K562 (cell line): ENCODE measurements at regions not wholly inside any gene's neighbourhood (a gene's known extent, or its start where the extent isn't known, plus 50 kb on each side); places are given as distances from the start of the nearest gene placed in this dataset.

ENCODE experiments used
- ATAC-seq: fragments of 200-7000 bp; cut with Tn5 transposase; 3 replicates; pipeline ENCODE4 v1.9.1; 2020; ENCODE audit warnings: moderate library complexity
- BruUV-seq: library from RNA; stranded (reverse); fragments of 400-500 nt; replicated peaks from 2 replicates; lab custom pipeline; 2021; lab: Mats Ljungman, UMichigan
- CTCF ChIA-PET: fragments of 300-600 bp; formaldehyde crosslinking; extraction: SDS; loops from one replicate; lab custom pipeline; 2021; ENCODE audit warnings: low intra/inter-chr PET ratio; lab: Yijun Ruan, JAX
- POLR2A ChIA-PET: fragments of 300-600, 350-650 bp; sonication (Branson Sonifier 250); formaldehyde crosslinking; extraction: SDS; loops from one replicate; lab custom pipeline; 2021; ENCODE audit warnings: antibody characterized with exemption, inconsistent platforms; lab: Yijun Ruan, JAX
- DNase-seq, 4 experiments: peaks; one replicate each; pipeline versions ENCODE4 v3.0.0 to v3.0.0-alpha.2; 2011 to 2018; ENCODE audit warnings: low spot score in 3 of 4, mixed read lengths in 3 of 4; ENCODE audit errors: extremely low read depth in 1 of 4
- FAIRE-seq: peaks from 2 replicates; lab custom pipeline; 2011; peaks lifted over from hg19 to GRCh38; lab: Jason Lieb, UNC
- H2AFZ ChIP-seq: 2 replicates; pipeline ENCODE4 v1.6.0; 2011; ENCODE audit warnings: low read depth, low read length, control low read depth, inconsistent platforms
- H3K27ac ChIP-seq: fragments of 200-600 bp; 3 replicates; pipeline ENCODE4 v1.8.0; 2011; ENCODE audit warnings: low read depth, mild to moderate bottlenecking, control low read depth, inconsistent platforms, low read length, moderate library complexity, mixed read lengths; ENCODE audit errors: extremely low read depth
- H3K27me3 ChIP-seq, 2 experiments: fragments of 300-600 bp in 1 of 2; 2 replicates in 1 of 2; 3 replicates in 1 of 2; pipeline versions ENCODE4 v1.6.0 to v1.8.0; 2011; ENCODE audit warnings: inconsistent platforms in 2 of 2, low read length in 2 of 2, mild to moderate bottlenecking in 1 of 2, mixed read lengths in 1 of 2, moderate library complexity in 1 of 2; ENCODE audit not compliant: control insufficient read depth in 2 of 2, insufficient read depth in 2 of 2
- H3K36me3 ChIP-seq: fragments of 300-600 bp; 3 replicates; pipeline ENCODE4 v1.8.0; 2011; ENCODE audit warnings: mild to moderate bottlenecking, low read length, inconsistent platforms; ENCODE audit not compliant: control insufficient read depth, insufficient read depth
- H3K4me1 ChIP-seq, 2 experiments: fragments of 200-600 bp in 1 of 2; replicated peaks in 1 of 2; 2 replicates in 1 of 2; 3 replicates in 1 of 2; pipeline versions ENCODE4 v1.5.1 to v1.8.0; 2011; ENCODE audit warnings: inconsistent platforms in 2 of 2, low read length in 2 of 2, mild to moderate bottlenecking in 1 of 2, mixed read lengths in 1 of 2, moderate library complexity in 1 of 2; ENCODE audit not compliant: control insufficient read depth in 2 of 2, insufficient read depth in 2 of 2
- H3K4me2 ChIP-seq: 2 replicates; pipeline ENCODE4 v1.6.1; 2011; ENCODE audit warnings: low read length, control low read depth, inconsistent platforms, mixed read lengths; ENCODE audit not compliant: insufficient read depth
- H3K4me3 ChIP-seq: fragments of 200-600 bp; sonication (generic), shearing (Covaris generic); 2 replicates; pipeline ENCODE4 v1.5.1; 2016; ENCODE audit warnings: control low read depth, inconsistent platforms
- H3K79me2 ChIP-seq: fragments of 200-600 bp; 3 replicates; pipeline ENCODE4 v1.8.0; 2011; ENCODE audit warnings: low read length, inconsistent platforms; ENCODE audit not compliant: control insufficient read depth, insufficient read depth
- H3K9ac ChIP-seq, 2 experiments: 2 replicates each; pipeline versions ENCODE4 v1.6.0 to v1.6.1; 2011; ENCODE audit warnings: low read depth in 2 of 2, low read length in 2 of 2, control low read depth in 1 of 2, inconsistent platforms in 1 of 2, mild to moderate bottlenecking in 1 of 2, mixed read lengths in 1 of 2; ENCODE audit not compliant: insufficient read depth in 1 of 2
- H3K9me1 ChIP-seq: one replicate; pipeline ENCODE4 v1.6.0; 2011; ENCODE audit warnings: inconsistent platforms, mild to moderate bottlenecking, low read length, moderate library complexity; ENCODE audit not compliant: control insufficient read depth, insufficient read depth
- H3K9me3 ChIP-seq: replicated peaks from 2 replicates; pipeline ENCODE4 v1.5.1; 2011; ENCODE audit warnings: low read depth, low read length, inconsistent platforms; ENCODE audit not compliant: control insufficient read depth, insufficient read depth
- H4K20me1 ChIP-seq: replicated peaks from 2 replicates; pipeline ENCODE4 v1.6.1; 2011; ENCODE audit warnings: low read length, inconsistent platforms, mixed read lengths; ENCODE audit not compliant: control insufficient read depth, insufficient read depth
- C11orf30 ChIP-seq: fragments of 450-650 bp; IDR thresholded peaks from 2 replicates; pipeline ENCODE4 v1.6.1; 2016; ENCODE audit warnings: low read depth, mild to moderate bottlenecking
- IRF9 ChIP-seq: fragments of 450-650 bp; IDR thresholded peaks from 2 replicates; pipeline ENCODE4 v1.6.1; 2016; ENCODE audit warnings: missing biosample characterization, missing genetic modification characterization
- NFIC ChIP-seq: fragments of 450-650 bp; IDR thresholded peaks from 2 replicates; pipeline ENCODE4 v1.6.1; 2017; ENCODE audit warnings: mild to moderate bottlenecking, inconsistent platforms
- ZNF316 ChIP-seq: fragments of 450-650 bp; IDR thresholded peaks from 2 replicates; pipeline ENCODE4 v1.6.1; 2016
- ZNF696 ChIP-seq: fragments of 250-450 bp; sonication (Bioruptor Pico); conservative IDR thresholded peaks from 2 replicates; pipeline ENCODE4 v1.4.0; 2020; ENCODE audit warnings: mild to moderate bottlenecking, moderate library complexity
- WGBS: fragments of 100-300 bp; shearing (Covaris generic); methylation state at CpG from one replicate; pipeline ENCODE4 v1.1.6; 2016; ENCODE audit warnings: low coverage, mixed read lengths; ENCODE audit not compliant: insufficient coverage; ENCODE audit errors: missing lambda C conversion rate; 5-methylcytosine and 5-hydroxymethylcytosine counted together
- in situ Hi-C: fragments of 300-500 bp; cut with MboI; formaldehyde crosslinking; loops from 4 replicates; pipeline ENCODE4 v1.15.0; 2018; ENCODE audit warnings: inconsistent platforms, mixed read lengths
- intact Hi-C: fragments of 100-400 bp; cut with micrococcal nuclease; formaldehyde crosslinking; loops from 2 replicates; pipeline ENCODE4 v1.14.2; 2022

GRCh38 chr11:115721296-115721995 lies 217.2 kb upstream of the CADM1 start:
- intact Hi-C loops: no loop called here
- in situ Hi-C loops: no loop called here
- FAIRE-seq: no peak

GRCh38 chr11:115720602-115721245 lies 216.5 kb upstream of the CADM1 start:
- Histone ChIP-seq H3K36me3 (no peaks in the 10 kb centered on the region), H4K20me1 (no peaks in the 10 kb centered on the region), H3K9me3 (no peaks in the 10 kb centered on the region), H3K79me2 (no peaks in the 10 kb centered on the region), H3K27ac (no peak overlapping the region), H3K9me1 (no peaks in the 10 kb centered on the region), H3K4me3 (no peak overlapping the region), H3K27me3 (peaks cover 0 to 15% of the 10 kb centered on the region in 2 experiments; a peak in 2 of 5 replicates), H2AFZ (no peak overlapping the region), H3K4me2 (no peak overlapping the region), H3K9ac (no peak overlapping the region), H3K4me1 (no peaks in the 10 kb centered on the region)
- under 1% methylated on average over 9 of the region's 9 CpGs for WGBS
- ChIA-PET POLR2A (no interaction called here), CTCF (no interaction called here)
- DNase-seq: no peak
- BruUV-seq: no TSS peak
- intact Hi-C loops: no loop called here
- in situ Hi-C loops: no loop called here
- TF ChIP-seq ZNF316 (peak; percentile 29; the same call in 1 of the 2 replicates), C11orf30 (0 out of 2 replicates have a peak, but pooled peaks have one; percentile 23), ZNF696 (CRISPR knock-in tag) (no peak), NFIC (peak; percentile 16; the same call in 1 of the 2 replicates)
- no peak for ATAC-seq
- FAIRE-seq: no peak

More at GRCh38 chr11:115721296-115721995, 217.2 kb upstream of the CADM1 start:
- Histone ChIP-seq H3K9ac (no peak overlapping the region), H4K20me1 (no peaks in the 10 kb centered on the region), H2AFZ (no peak overlapping the region), H3K79me2 (no peaks in the 10 kb centered on the region), H3K4me1 (no peaks in the 10 kb centered on the region), H3K9me1 (no peaks in the 10 kb centered on the region), H3K36me3 (no peaks in the 10 kb centered on the region), H3K4me3 (no peak overlapping the region), H3K27ac (no peak overlapping the region), H3K27me3 (peaks cover 0 to 11% of the 10 kb centered on the region in 2 experiments; a peak in 2 of 5 replicates), H3K9me3 (no peaks in the 10 kb centered on the region), H3K4me2 (no peak overlapping the region)
- DNase-seq (no peak), ATAC-seq (no peak)
- 5% methylated on average over 3 of the region's 3 CpGs for WGBS
- no peak for TF ChIP-seq IRF9 (tag)
- CTCF ChIA-PET: no interaction called here
- POLR2A ChIA-PET: no interaction called here
- BruUV-seq: no TSS peak
